Duodenal mucosa (tissue), 2 donors: ENCODE measurements at regions not wholly inside any gene's neighbourhood (a gene's known extent, or its start where the extent isn't known, plus 50 kb on each side); places are given as distances from the start of the nearest gene placed in this dataset.

Experiments
- H3K27ac ChIP-seq: one replicate; pipeline ENCODE4 v1.7.0; 2013; ENCODE audit warnings: low read depth, low read length
- H3K27me3 ChIP-seq, 2 donors: one replicate each; pipeline ENCODE4 v1.7.0; 2013; ENCODE audit warnings: low read length in 2 of 2, control low read depth in 1 of 2; ENCODE audit not compliant: insufficient read depth in 2 of 2, control insufficient read depth in 1 of 2
- H3K36me3 ChIP-seq, 2 donors: one replicate each; pipeline ENCODE4 v1.7.0; 2013; ENCODE audit warnings: low read length in 2 of 2, control low read depth in 1 of 2; ENCODE audit not compliant: insufficient read depth in 2 of 2, control insufficient read depth in 1 of 2
- H3K4me1 ChIP-seq, 2 donors: one replicate each; pipeline ENCODE4 v1.7.0; 2013; ENCODE audit warnings: low read length in 2 of 2, control low read depth in 1 of 2; ENCODE audit not compliant: insufficient read depth in 2 of 2, control insufficient read depth in 1 of 2
- H3K4me3 ChIP-seq, 2 donors: one replicate each; pipeline ENCODE4 v1.7.0; 2013; ENCODE audit warnings: low read length in 2 of 2, low read depth in 1 of 2
- H3K9ac ChIP-seq, 2 donors: one replicate each; pipeline ENCODE4 v1.7.0; 2013; ENCODE audit warnings: low read length in 2 of 2, low read depth in 1 of 2
- H3K9me3 ChIP-seq, 2 donors: one replicate each; pipeline ENCODE4 v1.7.0; 2013; ENCODE audit warnings: low read length in 2 of 2, control low read depth in 1 of 2; ENCODE audit not compliant: control insufficient read depth in 1 of 2

DNA sequence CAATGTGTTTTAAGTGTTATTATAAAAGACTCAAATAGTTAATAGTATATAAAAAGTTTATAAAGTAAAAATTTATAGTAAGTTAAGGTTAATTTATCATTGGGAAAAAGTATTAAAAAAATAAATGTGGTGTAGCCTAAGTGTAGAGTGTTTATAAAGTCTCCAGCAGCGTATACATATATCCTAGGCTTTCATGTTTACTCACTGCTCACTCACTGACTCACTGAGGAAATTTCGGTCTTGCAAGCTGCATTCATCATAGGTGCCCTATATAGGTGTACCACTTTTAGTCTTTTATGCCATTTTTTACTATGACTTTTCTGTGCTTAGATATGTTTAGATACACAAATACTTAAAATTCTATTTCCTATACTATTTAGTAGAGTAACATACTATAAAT, 866.0 kb downstream of the CBLN2 start:
- Histone ChIP-seq H3K4me3 (no peak overlapping the region), H3K27me3 (no peaks in the 10 kb centered on the region), H3K9me3 (peaks cover 8 to 14% of the 10 kb centered on the region in 2 donors), H3K4me1 (no peaks in the 10 kb centered on the region), H3K27ac (no peak overlapping the region), H3K9ac (no peak overlapping the region), H3K36me3 (no peaks in the 10 kb centered on the region)

GRCh38 chr18:71673954-71674353, 870.2 kb downstream of the CBLN2 start:
- H3K4me1 ChIP-seq = no peaks in the 10 kb centered on the region
- H3K27ac ChIP-seq = no peak overlapping the region
- H3K4me3 ChIP-seq = no peak overlapping the region
- no peak overlapping the region for H3K9ac ChIP-seq
- H3K36me3 ChIP-seq = no peaks in the 10 kb centered on the region
- peaks cover 6 to 10% of the 10 kb centered on the region in 2 donors for H3K9me3 ChIP-seq
- no peaks in the 10 kb centered on the region for H3K27me3 ChIP-seq

DNA sequence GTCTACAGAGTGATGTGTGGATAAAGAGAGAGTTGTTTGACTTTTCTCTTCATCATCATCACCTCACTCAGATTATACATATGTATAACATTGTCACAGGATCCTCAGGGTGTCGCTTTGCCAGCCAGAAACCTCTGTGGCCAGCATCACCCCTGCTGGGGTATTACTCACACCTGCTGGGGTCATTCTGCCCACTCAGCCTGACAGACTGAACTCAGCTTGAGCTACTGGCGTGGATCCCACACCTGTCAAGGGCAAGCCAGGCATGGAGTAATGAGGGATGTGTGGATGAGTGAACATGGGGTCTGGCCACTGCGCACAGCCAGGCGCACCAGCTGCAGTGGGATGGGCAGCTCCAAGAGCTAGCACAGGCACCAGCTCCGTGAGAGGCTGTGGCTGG, 870.6 kb downstream of the CBLN2 start:
- no peaks in the 10 kb centered on the region for H3K27me3 ChIP-seq
- H3K9ac ChIP-seq = no peak overlapping the region
- no peaks in the 10 kb centered on the region for H3K36me3 ChIP-seq
- H3K27ac ChIP-seq = no peak overlapping the region
- no peak overlapping the region for H3K4me3 ChIP-seq
- H3K4me1 ChIP-seq = no peaks in the 10 kb centered on the region
- H3K9me3 ChIP-seq = peaks cover 6 to 10% of the 10 kb centered on the region in 2 donors

DNA sequence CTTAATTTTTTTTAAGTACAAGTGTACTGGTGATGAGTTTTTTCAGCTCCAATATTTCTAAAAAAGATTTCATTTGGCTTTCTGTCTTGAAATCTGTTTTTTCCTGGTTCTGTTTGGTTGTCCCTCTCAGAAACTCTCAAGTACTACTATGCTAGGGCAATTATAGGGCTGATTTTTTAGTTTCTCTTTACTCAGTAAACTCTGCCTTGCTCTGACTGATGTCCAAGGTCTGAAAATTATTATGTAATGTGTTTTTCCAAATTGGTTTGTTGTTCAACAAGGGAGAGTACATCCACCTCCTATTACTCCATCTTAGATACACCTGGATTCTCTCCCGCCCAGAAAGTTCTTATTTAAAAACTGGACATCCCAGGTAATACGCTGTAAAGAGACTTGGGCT, 877.7 kb downstream of the CBLN2 start:
- no peaks in the 10 kb centered on the region for H3K36me3 ChIP-seq
- H3K9ac ChIP-seq = no peak overlapping the region
- H3K4me3 ChIP-seq = no peak overlapping the region
- no peaks in the 10 kb centered on the region for H3K9me3 ChIP-seq
- no peak overlapping the region for H3K27ac ChIP-seq
- no peaks in the 10 kb centered on the region for H3K27me3 ChIP-seq
- no peaks in the 10 kb centered on the region for H3K4me1 ChIP-seq

GRCh38 chr18:71665131-71665530, 879.0 kb downstream of the CBLN2 start:
- Histone ChIP-seq H3K4me1 (no peaks in the 10 kb centered on the region), H3K9ac (no peak overlapping the region), H3K27ac (no peak overlapping the region), H3K4me3 (no peak overlapping the region), H3K27me3 (no peaks in the 10 kb centered on the region), H3K9me3 (no peaks in the 10 kb centered on the region), H3K36me3 (no peaks in the 10 kb centered on the region)

- H3K9ac ChIP-seq = no peak overlapping the region
- H3K4me3 ChIP-seq = no peak overlapping the region
- H3K9me3 ChIP-seq = peaks cover 5 to 10% of the 10 kb centered on the region in 2 donors
- H3K27me3 ChIP-seq = no peaks in the 10 kb centered on the region
- H3K27ac ChIP-seq = no peak overlapping the region
- H3K4me1 ChIP-seq = no peaks in the 10 kb centered on the region
- H3K36me3 ChIP-seq = no peaks in the 10 kb centered on the region
Observed at GRCh38 chr18:71643822-71644221, 900.3 kb downstream of the CBLN2 start.

DNA sequence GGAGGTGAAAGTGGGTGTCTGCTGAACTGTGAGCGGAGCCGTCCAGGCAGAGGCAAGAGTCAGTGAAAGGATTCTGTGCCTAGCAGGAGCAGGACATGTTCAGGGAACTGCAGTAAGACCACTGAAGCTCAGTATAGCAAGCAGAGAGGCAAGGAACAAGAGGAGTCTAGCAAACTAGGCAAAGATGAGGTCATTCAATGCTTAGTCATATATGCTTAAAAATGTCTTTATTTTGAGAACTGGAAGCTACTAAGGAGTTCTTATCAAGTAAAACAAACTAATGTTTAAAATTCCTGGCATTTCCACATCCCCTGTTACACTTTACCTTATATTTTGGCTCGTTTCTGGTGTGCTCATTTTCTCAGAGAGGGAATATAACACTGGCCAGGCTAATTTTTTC, 913.4 kb downstream of the CBLN2 start:
- Histone ChIP-seq H3K27me3 (no peaks in the 10 kb centered on the region), H3K27ac (no peak overlapping the region), H3K36me3 (no peaks in the 10 kb centered on the region), H3K9me3 (peaks cover 5 to 20% of the 10 kb centered on the region in 2 donors), H3K4me1 (no peaks in the 10 kb centered on the region), H3K9ac (no peak overlapping the region), H3K4me3 (no peak overlapping the region)

DNA sequence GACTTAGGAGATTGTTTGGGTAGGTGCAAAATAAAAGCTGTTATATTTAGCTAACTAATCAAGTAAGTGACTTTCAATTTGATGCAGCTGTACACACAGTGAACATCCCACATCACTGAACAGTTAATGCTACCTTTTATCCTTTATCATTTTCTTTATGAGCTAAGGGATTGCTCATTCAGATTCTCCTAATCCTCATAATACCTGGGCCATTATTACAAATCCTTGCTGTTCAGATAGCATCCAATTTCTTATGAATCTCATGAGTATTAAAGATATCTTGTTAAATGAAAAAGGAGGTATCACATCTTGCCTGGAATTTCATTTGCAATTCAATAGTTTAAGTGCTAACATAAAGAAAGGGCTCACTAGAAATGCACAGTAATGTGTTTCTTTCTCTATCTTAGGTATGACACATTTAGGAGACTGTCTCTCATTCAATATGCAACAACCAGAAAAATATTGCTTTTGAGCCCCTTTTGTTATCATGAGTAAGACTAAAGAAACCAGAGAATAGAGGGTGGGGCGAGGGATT, 918.5 kb downstream of the CBLN2 start:
- no peaks in the 10 kb centered on the region for H3K36me3 ChIP-seq
- no peak overlapping the region for H3K4me3 ChIP-seq
- H3K9me3 ChIP-seq = peaks cover 5 to 12% of the 10 kb centered on the region in 2 donors
- H3K27ac ChIP-seq = no peak overlapping the region
- H3K27me3 ChIP-seq = no peaks in the 10 kb centered on the region
- H3K4me1 ChIP-seq = no peaks in the 10 kb centered on the region
- H3K9ac ChIP-seq = no peak overlapping the region

GRCh38 chr18:71598374-71598773, 945.8 kb downstream of the CBLN2 start:
- Histone ChIP-seq H3K9me3 (no peaks in the 10 kb centered on the region), H3K9ac (no peak overlapping the region), H3K27me3 (no peaks in the 10 kb centered on the region), H3K4me3 (no peak overlapping the region), H3K36me3 (no peaks in the 10 kb centered on the region), H3K4me1 (no peaks in the 10 kb centered on the region), H3K27ac (no peak overlapping the region)

- H3K9me3 ChIP-seq = no peaks in the 10 kb centered on the region
- H3K36me3 ChIP-seq = no peaks in the 10 kb centered on the region
- no peak overlapping the region for H3K4me3 ChIP-seq
- H3K9ac ChIP-seq = no peak overlapping the region
- H3K27ac ChIP-seq = no peak overlapping the region
- no peaks in the 10 kb centered on the region for H3K4me1 ChIP-seq
- H3K27me3 ChIP-seq = no peaks in the 10 kb centered on the region
Observed at GRCh38 chr18:71597219-71597618, 946.9 kb downstream of the CBLN2 start.

GRCh38 chr18:71583252-71583651, 960.9 kb downstream of the CBLN2 start:
- peaks cover 4 to 7% of the 10 kb centered on the region in 2 donors for H3K9me3 ChIP-seq
- H3K36me3 ChIP-seq = no peaks in the 10 kb centered on the region
- no peak overlapping the region for H3K4me3 ChIP-seq
- H3K9ac ChIP-seq = no peak overlapping the region
- no peaks in the 10 kb centered on the region for H3K27me3 ChIP-seq
- H3K27ac ChIP-seq = no peak overlapping the region
- no peaks in the 10 kb centered on the region for H3K4me1 ChIP-seq
